Islet precursor cell (in vitro differentiated cells): ENCODE measurements at regions not wholly inside any gene's neighbourhood (a gene's known extent, or its start where the extent isn't known, plus 50 kb on each side); places are given as distances from the start of the nearest gene placed in this dataset.
"Not testable (repeated sequence)": the region's sequence is repeated elsewhere in the genome, so short reads cannot be mapped to it uniquely, and the experiment has no call there.

ENCODE experiments used
- DNase-seq: peaks from one replicate; pipeline ENCODE4 v3.0.0-alpha.2; 2018

- DNase-seq: no peak
Measured at GRCh38 chr16:86844695-86845094, 266.3 kb downstream of the FOXL1 start.

DNA sequence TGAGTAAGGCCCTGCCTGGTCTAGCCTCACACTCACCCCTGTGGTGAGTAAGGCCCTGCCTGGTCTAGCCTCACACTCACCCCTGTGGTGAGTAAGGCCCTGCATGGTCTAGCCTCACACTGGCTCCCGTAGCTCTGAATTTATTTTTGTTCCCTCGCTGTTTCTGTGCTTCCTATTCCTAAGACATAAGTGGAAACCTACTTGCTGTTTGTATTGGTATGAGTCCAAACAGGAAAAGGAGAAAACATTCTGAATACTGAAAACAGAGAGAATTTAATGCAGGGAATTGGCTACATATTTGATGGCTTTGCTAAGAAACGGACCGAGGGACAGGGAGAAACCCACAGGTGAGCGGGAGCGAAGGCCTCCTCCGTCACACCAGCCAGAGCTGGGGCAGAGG is 267.8 kb downstream of the FOXL1 start:
- no peak for DNase-seq

DNA sequence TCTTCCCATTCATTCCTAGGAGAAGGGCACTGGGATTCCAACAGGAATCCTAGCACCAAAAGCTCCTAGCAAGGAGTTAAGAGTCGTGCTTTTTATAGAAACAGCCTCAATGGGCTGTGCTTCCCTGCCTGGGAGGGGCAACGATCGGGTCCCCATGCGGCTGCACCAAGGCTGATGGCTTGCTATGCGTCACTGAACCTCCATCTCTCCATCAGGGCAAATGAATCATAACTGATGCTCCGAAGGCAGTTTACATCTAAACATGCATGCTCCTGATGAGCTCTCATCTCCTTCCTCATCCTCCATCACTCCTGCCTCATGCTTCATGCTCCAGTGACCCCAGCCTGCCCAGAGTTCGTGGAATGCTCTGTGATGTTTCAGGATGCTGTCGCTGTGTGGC is 270.5 kb downstream of the FOXL1 start:
- DNase-seq: no peak

DNA sequence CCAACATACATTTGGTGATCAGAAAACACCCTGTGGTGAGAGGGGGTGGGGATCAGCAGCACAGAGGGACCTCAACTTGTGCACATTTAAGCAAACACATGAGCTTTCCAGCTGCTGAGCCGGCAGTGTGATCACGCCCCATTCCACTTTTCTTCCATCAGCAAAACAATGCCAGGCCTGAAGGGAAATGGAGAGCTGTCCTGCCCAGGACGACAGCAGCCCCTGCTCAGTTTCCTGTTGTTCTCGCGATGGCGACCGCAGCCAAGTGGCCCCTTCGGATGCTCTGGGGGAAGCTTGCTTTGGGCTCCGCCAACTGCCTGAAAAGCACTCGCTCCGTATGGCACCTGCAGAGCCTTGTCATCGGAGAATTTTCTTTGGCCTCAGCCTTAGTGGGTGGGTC is 272.3 kb downstream of the FOXL1 start:
- DNase-seq: no peak

DNA sequence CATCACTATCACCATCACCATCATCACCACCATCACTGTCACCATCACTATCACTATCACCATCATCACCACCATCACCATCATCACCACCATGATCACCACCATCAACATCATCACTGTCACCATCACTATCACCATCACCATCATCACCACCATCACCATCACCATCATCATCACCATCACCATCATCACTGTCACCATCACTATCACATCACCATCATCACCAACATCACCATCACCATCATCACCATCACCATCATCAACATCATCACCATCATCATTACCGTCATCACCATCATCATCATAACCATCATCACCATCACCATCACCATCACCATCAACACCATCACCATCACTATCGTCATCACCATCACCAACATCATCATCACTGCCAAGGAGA is 273.8 kb downstream of the FOXL1 start:
- DNase-seq: no peak

DNA sequence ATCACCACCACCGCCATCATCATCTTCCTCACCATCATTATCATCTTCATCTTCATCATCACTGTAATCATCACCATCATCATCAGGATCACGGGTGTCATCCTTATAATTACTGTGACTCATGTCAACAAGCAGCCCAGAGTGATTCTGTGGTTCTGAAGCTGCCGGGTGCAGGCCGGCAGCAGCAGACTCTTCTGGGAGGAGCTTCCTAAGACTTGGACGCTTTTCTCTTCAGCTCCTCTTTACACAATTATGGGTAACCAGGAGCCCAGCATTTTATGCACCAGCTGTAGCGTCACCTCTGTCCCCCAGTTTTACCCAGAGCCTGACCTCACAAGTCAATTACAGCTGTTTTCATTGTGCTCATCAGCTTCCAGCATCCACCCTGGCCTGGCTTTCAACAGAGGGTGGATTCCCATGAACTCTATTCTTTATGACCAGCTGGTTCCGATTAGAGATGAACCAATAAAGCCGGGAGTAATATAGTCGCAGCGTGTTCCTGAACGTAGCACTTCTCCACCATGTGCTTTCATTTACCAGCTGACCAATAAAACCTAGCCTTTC is 275.8 kb downstream of the FOXL1 start:
- no peak for DNase-seq

DNA sequence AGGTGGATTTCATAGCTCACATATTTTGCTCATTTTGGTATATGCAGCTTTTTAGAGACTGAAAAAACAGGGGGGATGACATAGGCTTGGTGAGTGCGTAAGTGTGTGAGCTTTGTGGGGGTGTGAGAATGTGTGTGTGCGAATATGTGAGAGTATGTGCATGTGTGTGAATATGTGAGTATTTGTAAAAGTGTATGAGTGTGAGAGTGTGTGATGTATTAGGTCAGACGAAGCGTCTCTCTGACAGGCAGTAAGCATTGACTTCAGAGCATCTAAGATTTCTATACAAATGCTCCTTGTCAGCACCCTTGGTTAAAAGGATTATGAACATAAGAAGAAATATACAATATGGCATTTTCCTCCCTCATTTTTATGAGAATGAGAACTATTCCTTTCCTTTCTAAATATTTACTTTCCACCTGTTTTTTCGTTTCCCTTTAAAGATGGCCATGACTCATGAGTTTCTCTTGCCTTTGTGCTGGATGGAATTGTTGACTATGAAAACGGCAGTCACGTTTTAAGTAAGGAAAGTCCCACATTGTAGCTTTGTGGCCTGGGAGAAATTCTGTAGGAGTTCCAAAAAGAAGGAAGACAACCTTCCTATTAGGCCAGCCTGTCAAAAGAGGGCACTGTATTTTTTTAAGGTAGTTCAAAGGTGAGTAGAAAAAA is 276.4 kb downstream of the FOXL1 start:
- DNase-seq: no peak

- DNase-seq: no peak
Measured at GRCh38 chr16:86856946-86857586, 278.7 kb downstream of the FOXL1 start.

- DNase-seq: no peak
Measured at GRCh38 chr16:86857807-86858206, 279.5 kb downstream of the FOXL1 start.

GRCh38 chr16:86858501-86858900 is 280.2 kb downstream of the FOXL1 start:
- DNase-seq: no peak

GRCh38 chr16:86861270-86861858 is 283.0 kb downstream of the FOXL1 start:
- not testable (repeated sequence) for DNase-seq

DNA sequence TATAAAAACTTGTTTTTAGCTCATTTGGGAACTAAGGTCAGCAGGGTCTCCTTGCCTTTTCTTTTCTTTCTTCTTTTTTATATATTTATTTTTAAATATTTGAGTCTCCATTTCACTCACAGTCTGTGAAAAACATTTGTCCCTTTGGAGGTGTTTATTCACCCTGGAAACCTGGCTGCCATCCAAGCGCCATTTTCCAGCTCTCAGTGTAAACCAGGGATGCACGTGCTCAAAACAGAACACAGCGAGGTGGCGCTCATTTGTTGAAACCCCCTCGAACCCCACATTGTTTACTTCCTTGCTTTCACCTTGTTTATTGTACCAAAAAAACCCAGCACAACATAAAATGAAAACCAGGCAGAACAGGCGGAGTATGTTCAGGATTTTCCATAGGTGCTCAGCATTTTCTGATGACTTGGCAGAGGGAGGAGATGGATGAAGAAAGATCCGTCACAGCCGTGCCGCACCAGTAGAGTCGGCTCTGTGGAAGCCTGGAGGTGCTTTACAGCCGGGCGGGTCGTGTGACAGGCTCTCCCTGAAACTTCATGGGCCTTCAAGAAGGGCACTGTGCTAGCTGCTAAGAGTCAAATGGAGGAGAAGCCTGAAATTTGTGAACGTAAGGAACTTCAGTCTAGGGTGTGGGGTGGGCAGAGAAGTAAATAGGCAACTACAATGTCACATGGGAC is 284.4 kb downstream of the FOXL1 start:
- DNase-seq: no peak

GRCh38 chr16:86863609-86864008 is 285.3 kb downstream of the FOXL1 start:
- DNase-seq: no peak

DNA sequence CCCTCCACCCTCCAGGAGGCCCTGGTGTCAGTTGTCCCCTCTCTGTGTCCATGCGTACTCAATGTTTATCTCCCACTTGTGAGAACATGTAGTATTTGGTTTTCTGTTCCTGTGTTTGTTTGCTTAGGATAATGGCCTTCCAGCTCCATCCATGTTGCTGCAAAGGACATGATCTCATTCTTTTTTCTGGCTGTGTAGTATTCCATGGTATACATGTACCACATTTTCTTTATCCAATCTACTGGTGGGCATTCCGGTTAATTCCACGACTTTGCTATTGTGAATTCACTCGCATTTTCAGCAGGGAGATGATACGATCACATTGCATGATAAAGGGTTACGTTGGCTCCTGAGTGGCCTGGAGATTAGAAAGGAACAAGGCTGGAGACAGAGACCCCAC is 286.2 kb downstream of the FOXL1 start:
- DNase-seq: no peak

DNA sequence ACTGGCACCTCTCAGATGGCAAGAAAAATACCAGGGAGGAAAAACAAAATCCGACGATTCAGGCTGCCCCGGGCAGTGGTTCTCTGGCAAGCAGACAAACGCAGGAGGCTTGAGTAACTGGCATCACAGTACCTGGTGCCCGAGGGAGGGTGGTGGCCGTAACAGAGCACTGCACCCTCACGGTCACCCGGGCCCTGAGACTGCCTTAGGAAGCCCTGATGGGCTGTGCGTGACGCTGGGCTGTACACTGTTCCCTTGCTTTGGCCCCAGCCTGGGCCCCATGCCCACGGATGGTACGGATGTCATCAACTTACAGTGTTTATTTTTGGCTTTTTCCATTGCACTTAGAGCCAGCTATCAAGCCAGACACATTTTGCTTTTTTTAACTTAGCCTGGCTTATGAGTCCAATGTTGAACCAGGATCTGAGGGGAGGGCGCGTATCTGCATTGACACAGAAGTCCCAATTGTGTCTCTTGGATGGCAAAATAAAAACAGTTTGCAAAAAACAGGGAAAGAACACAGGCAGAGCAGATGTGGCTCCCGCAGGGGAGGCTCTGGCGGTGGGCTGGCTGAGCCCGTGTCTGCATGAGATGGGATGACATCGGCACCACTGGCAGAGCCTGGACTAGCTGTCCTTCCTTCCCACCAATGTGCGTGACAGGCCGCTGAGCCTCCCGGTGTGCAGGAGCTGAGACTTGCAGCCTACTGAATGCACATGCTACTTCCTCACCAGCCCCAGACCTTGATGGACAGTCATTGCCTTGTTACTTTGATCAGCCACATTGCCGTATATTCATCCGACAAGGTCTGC is 287.7 kb downstream of the FOXL1 start:
- DNase-seq: no peak

- no peak for DNase-seq
Measured at GRCh38 chr16:86866986-86867722, 288.8 kb downstream of the FOXL1 start.

GRCh38 chr16:86868070-86868469 is 289.7 kb downstream of the FOXL1 start:
- DNase-seq: no peak

GRCh38 chr16:86868786-86869185 is 290.4 kb downstream of the FOXL1 start:
- no peak for DNase-seq

DNA sequence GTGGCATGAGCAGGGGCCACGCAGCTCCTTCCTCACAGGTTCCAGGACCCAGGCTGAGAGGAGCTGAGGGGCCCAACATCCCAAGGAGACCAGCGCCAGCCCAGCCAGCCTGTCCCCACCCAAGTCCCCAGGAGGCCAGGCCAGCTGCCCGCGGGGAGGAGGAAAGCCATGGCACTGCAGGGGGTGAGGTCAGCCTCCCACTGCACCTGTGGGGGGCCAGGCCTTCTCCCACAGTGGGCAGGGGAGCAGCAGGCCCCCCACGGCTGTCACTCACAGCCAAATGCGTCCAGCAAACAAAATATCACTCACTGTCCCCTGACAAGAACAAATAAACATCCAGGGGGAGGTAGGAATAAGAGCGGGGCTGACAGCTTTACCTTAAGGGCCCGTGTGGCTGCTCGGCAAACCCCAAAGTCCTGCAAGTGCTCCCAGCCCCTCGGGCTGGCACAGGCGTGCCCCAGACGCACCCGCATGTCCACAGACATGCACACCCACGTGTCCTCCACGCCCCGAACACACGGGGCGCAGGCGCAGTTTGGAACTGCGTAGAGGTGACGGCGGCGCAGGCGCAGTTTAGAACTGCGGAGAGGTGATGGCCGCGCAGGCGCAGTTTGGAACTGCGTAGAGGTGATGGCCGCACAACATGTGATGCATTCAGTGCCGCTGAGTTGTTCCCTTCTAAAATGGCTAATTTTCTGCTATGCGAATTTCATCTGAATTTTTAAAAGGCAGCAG is 291.1 kb downstream of the FOXL1 start:
- DNase-seq: no peak

GRCh38 chr16:86870380-86870779 is 292.0 kb downstream of the FOXL1 start:
- DNase-seq: no peak

DNA sequence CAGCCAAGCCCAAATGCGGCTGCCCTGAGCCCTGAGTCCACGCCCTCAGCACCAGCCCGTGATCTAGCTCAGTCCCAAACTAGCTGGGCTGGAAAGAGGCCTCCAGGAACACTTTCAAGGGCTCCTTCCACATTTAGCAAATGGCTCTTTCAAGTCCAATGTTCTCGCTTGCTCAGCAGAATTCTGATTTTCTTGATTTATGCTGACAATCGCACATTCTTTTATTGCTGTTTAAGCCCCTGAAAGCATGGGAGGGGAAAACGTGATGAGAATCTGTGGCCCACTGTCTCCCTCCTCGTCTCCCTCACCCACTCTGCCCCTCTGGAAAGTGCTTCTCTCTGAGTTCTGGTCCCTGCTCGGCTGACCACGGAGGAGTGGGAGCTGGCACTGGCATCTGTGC is 293.8 kb downstream of the FOXL1 start:
- DNase-seq: no peak
